H9 (cell line): ENCODE measurements at regions not wholly inside any gene's neighbourhood (a gene's known extent, or its start where the extent isn't known, plus 50 kb on each side); places are given as distances from the start of the nearest gene placed in this dataset.

Experiments used
- DNase-seq: peaks from one replicate; pipeline ENCODE4 v3.0.0-alpha.2; 2017
- H2AFZ ChIP-seq: one replicate; pipeline ENCODE4 v1.6.1; 2013; ENCODE audit warnings: mild to moderate bottlenecking, low read length, control low read depth, moderate library complexity
- H2AK5ac ChIP-seq: 2 replicates; pipeline ENCODE4 v1.6.1; 2013; ENCODE audit warnings: low read length, control low read depth, mixed read lengths; ENCODE audit not compliant: insufficient read length
- H2BK120ac ChIP-seq: one replicate; pipeline ENCODE4 v1.6.1; 2013; ENCODE audit warnings: low read depth, mild to moderate bottlenecking, low read length, control low read depth, inconsistent platforms; ENCODE audit not compliant: poor library complexity, severe bottlenecking
- H2BK12ac ChIP-seq: 2 replicates; pipeline ENCODE4 v1.6.1; 2013; ENCODE audit warnings: low read length, control low read depth, mixed read lengths, low read depth; ENCODE audit not compliant: insufficient read length
- H2BK15ac ChIP-seq: 2 replicates; pipeline ENCODE4 v1.6.1; 2013; ENCODE audit warnings: low read depth, low read length, control low read depth
- H2BK20ac ChIP-seq: one replicate; pipeline ENCODE4 v1.6.1; 2013; ENCODE audit warnings: low read depth, mild to moderate bottlenecking, low read length, control low read depth, inconsistent platforms; ENCODE audit not compliant: poor library complexity, severe bottlenecking
- H2BK5ac ChIP-seq: 2 replicates; pipeline ENCODE4 v1.6.1; 2013; ENCODE audit warnings: low read length, control low read depth, mixed read lengths; ENCODE audit not compliant: insufficient read length
- H3K14ac ChIP-seq: 2 replicates; pipeline ENCODE4 v1.6.1; 2013; ENCODE audit warnings: low read length, control low read depth; ENCODE audit not compliant: insufficient read depth
- H3K18ac ChIP-seq: 2 replicates; pipeline ENCODE4 v1.6.1; 2013; ENCODE audit warnings: low read depth, mild to moderate bottlenecking, mixed read lengths, low read length, control low read depth; ENCODE audit not compliant: insufficient read length
- H3K23ac ChIP-seq: 2 replicates; pipeline ENCODE4 v1.6.1; 2013; ENCODE audit warnings: low read length, control low read depth, mixed read lengths, low read depth; ENCODE audit not compliant: insufficient read length
- H3K23me2 ChIP-seq: 2 replicates; pipeline ENCODE4 v1.6.1; 2013; ENCODE audit warnings: low read depth, mild to moderate bottlenecking, mixed read lengths, low read length, control low read depth; ENCODE audit not compliant: insufficient read length, poor library complexity, severe bottlenecking
- H3K27ac ChIP-seq: 2 replicates; pipeline ENCODE4 v1.5.1; 2013; ENCODE audit warnings: low read length, control low read depth, mixed read lengths, low read depth; ENCODE audit not compliant: insufficient read length
- H3K27me3 ChIP-seq: 2 replicates; pipeline ENCODE4 v1.6.1; 2013; ENCODE audit warnings: low read length, control low read depth, inconsistent platforms; ENCODE audit not compliant: insufficient read depth
- H3K4ac ChIP-seq: 2 replicates; pipeline ENCODE4 v1.6.1; 2013; ENCODE audit warnings: low read depth, mild to moderate bottlenecking, control low read depth, inconsistent platforms, low read length, moderate library complexity
- H3K4me1 ChIP-seq: 2 replicates; pipeline ENCODE4 v1.6.1; 2013; ENCODE audit warnings: low read length, control low read depth, inconsistent platforms; ENCODE audit not compliant: insufficient read depth
- H3K4me2 ChIP-seq: 2 replicates; pipeline ENCODE4 v1.6.1; 2013; ENCODE audit warnings: low read length, control low read depth, mixed read lengths; ENCODE audit not compliant: insufficient read length, insufficient read depth
- H3K56ac ChIP-seq: 2 replicates; pipeline ENCODE4 v1.6.1; 2013; ENCODE audit warnings: low read depth, mild to moderate bottlenecking, mixed read lengths, low read length, control low read depth; ENCODE audit not compliant: insufficient read length
- H3K79me1 ChIP-seq: 2 replicates; pipeline ENCODE4 v1.6.1; 2013; ENCODE audit warnings: low read depth, mild to moderate bottlenecking, moderate library complexity, low read length, control low read depth, inconsistent platforms; ENCODE audit not compliant: insufficient read depth, poor library complexity, severe bottlenecking
- H3K79me2 ChIP-seq: 2 replicates; pipeline ENCODE4 v1.6.1; 2013; ENCODE audit warnings: low read length, control low read depth, inconsistent platforms; ENCODE audit not compliant: insufficient read depth
- H3K9ac ChIP-seq: 2 replicates; pipeline ENCODE4 v1.6.1; 2013; ENCODE audit warnings: low read length, control low read depth, mixed read lengths; ENCODE audit not compliant: insufficient read length; ENCODE audit errors: extremely low read depth
- H3K9me3 ChIP-seq: one replicate; pipeline ENCODE4 v1.6.1; 2013; ENCODE audit warnings: low read depth, low read length, inconsistent platforms; ENCODE audit not compliant: control insufficient read depth
- H3T11ph ChIP-seq: one replicate; pipeline ENCODE4 v1.6.1; 2013; ENCODE audit warnings: mild to moderate bottlenecking, low read length, control low read depth, inconsistent platforms
- H4K20me1 ChIP-seq: one replicate; pipeline ENCODE4 v1.6.1; 2013; ENCODE audit not compliant: control insufficient read depth, insufficient read length, insufficient read depth
- H4K5ac ChIP-seq: 2 replicates; pipeline ENCODE4 v1.6.1; 2013; ENCODE audit warnings: low read depth, mild to moderate bottlenecking, mixed read lengths, low read length, control low read depth; ENCODE audit not compliant: insufficient read length
- H4K8ac ChIP-seq: replicated peaks from 2 replicates; pipeline ENCODE4 v1.6.1; 2013; ENCODE audit warnings: low read length, control low read depth, mixed read lengths, low read depth; ENCODE audit not compliant: insufficient read length
- H4K91ac ChIP-seq: 2 replicates; pipeline ENCODE4 v1.6.1; 2013; ENCODE audit warnings: low read depth, mild to moderate bottlenecking, moderate library complexity, mixed read lengths, low read length, control low read depth; ENCODE audit not compliant: insufficient read length
- H3K27ac Mint-ChIP-seq, 3 experiments: 2 replicates in 2 of 3; 3 replicates in 1 of 3; pipeline ENCODE4 v1.8.0; 2020 to 2021; ENCODE audit warnings: mixed read lengths in 3 of 3, mild to moderate bottlenecking in 1 of 3, moderate library complexity in 1 of 3
- H3K27me3 Mint-ChIP-seq: 2 replicates; pipeline ENCODE4 v1.8.0; 2021; ENCODE audit warnings: low read depth, mild to moderate bottlenecking, moderate library complexity, mixed read lengths
- H3K36me3 Mint-ChIP-seq, 3 experiments: 2 replicates in 2 of 3; 3 replicates in 1 of 3; pipeline ENCODE4 v1.8.0; 2020 to 2021; ENCODE audit warnings: low read depth in 3 of 3, mixed read lengths in 3 of 3; ENCODE audit not compliant: insufficient read depth in 1 of 3
- H3K4me1 Mint-ChIP-seq, 2 experiments: 2 replicates each; pipeline ENCODE4 v1.8.0; 2020; ENCODE audit warnings: mixed read lengths in 2 of 2
- H3K4me3 Mint-ChIP-seq, 2 experiments: 2 replicates in 1 of 2; 3 replicates in 1 of 2; pipeline ENCODE4 v1.8.0; 2020 to 2021; ENCODE audit warnings: mild to moderate bottlenecking in 2 of 2, mixed read lengths in 2 of 2, moderate library complexity in 1 of 2
- H3K9me3 Mint-ChIP-seq, 2 experiments: 2 replicates in 1 of 2; 3 replicates in 1 of 2; pipeline ENCODE4 v1.8.0; 2020; ENCODE audit warnings: mild to moderate bottlenecking in 2 of 2, mixed read lengths in 2 of 2, moderate library complexity in 1 of 2
- CTCF ChIP-seq: fragments of 200-600 bp; sonication (generic); conservative IDR thresholded peaks from 3 replicates; pipeline ENCODE4 v1.8.0; 2021; ENCODE audit warnings: antibody characterized with exemption, mild to moderate bottlenecking

GRCh38 chr14:37830271-37830670, 234.8 kb downstream of the TTC6 start:
- Histone ChIP-seq H3K79me2 (no peaks in the 10 kb centered on the region), H3K56ac (no peak overlapping the region), H2AK5ac (no peak overlapping the region), H2BK20ac (no peak overlapping the region), H2BK15ac (no peak overlapping the region), H2BK12ac (no peak overlapping the region), H3K4me2 (no peak overlapping the region), H3K79me1 (no peaks in the 10 kb centered on the region), H4K91ac (no peak overlapping the region), H3K23me2 (no peaks in the 10 kb centered on the region), H3K9ac (no peak overlapping the region), H4K8ac (no peak overlapping the region), H3K27ac (no peak overlapping the region), H4K20me1 (no peaks in the 10 kb centered on the region), H2BK5ac (no peak overlapping the region), H3K14ac (no peak overlapping the region), H3K4me1 (no peaks in the 10 kb centered on the region), H2BK120ac (no peak overlapping the region), H3K9me3 (no peaks in the 10 kb centered on the region), H3K4ac (no peak overlapping the region), H4K5ac (no peak overlapping the region), H2AFZ (no peak overlapping the region), H3K18ac (no peak overlapping the region), H3T11ph (no peak overlapping the region), H3K27me3 (no peaks in the 10 kb centered on the region), H3K23ac (no peak overlapping the region)
- no peak overlapping the region for H3K4me3 Mint-ChIP-seq
- no peaks in the 10 kb centered on the region; the same call in 1 of the 2 replicates for H3K27me3 Mint-ChIP-seq
- no peak for TF ChIP-seq CTCF
- no peak for DNase-seq
- H3K9me3 Mint-ChIP-seq: peaks cover 31 to 32% of the 10 kb centered on the region in 2 experiments
- H3K27ac Mint-ChIP-seq: no peak overlapping the region
- H3K36me3 Mint-ChIP-seq: peaks cover 0 to 23% (median 0%) of the 10 kb centered on the region in 3 experiments; a peak in 2 of 7 replicates
- no peaks in the 10 kb centered on the region for H3K4me1 Mint-ChIP-seq
